ENCODE measurements at regions not wholly inside any gene's neighbourhood (a gene's known extent, or its start where the extent isn't known, plus 50 kb on each side); places are given as distances from the start of the nearest gene placed in this dataset.
"Not testable (repeated sequence)": the region's sequence is repeated elsewhere in the genome, so short reads cannot be mapped to it uniquely, and the experiment has no call there.

GRCh38 chr3:88979760-88980159 is 127.7 kb upstream of the EPHA3 start:
- no peak for DNase-seq

GRCh38 chr3:88983458-88983857 is 124.0 kb upstream of the EPHA3 start:
- DNase-seq, result no peak

GRCh38 chr3:88984256-88984655 is 123.2 kb upstream of the EPHA3 start:
- DNase-seq, result no peak

- DNase-seq, result no peak
Observed at GRCh38 chr3:88984832-88985231, 122.6 kb upstream of the EPHA3 start.

GRCh38 chr3:88985491-88985890 is 121.9 kb upstream of the EPHA3 start:
- no peak for DNase-seq

- no peak for DNase-seq
Observed at GRCh38 chr3:88986834-88987233, 120.6 kb upstream of the EPHA3 start.

GRCh38 chr3:88987776-88988175 is 119.6 kb upstream of the EPHA3 start:
- no peak for DNase-seq

- no peak for DNase-seq
Observed at GRCh38 chr3:88988906-88989305, 118.5 kb upstream of the EPHA3 start.

- no peak for DNase-seq
Observed at GRCh38 chr3:88991496-88991895, 115.9 kb upstream of the EPHA3 start.

- DNase-seq, result no peak
Observed at GRCh38 chr3:88996691-88997090, 110.7 kb upstream of the EPHA3 start.

- no peak for DNase-seq
Observed at GRCh38 chr3:88997260-88997659, 110.2 kb upstream of the EPHA3 start.

- no peak for DNase-seq
Observed at GRCh38 chr3:89000886-89001285, 106.5 kb upstream of the EPHA3 start.

- DNase-seq, result no peak
Observed at GRCh38 chr3:89002191-89002590, 105.2 kb upstream of the EPHA3 start.

GRCh38 chr3:89013536-89013935 is 93.9 kb upstream of the EPHA3 start:
- DNase-seq, result no peak

- DNase-seq, result no peak
Observed at GRCh38 chr3:89017531-89017930, 89.9 kb upstream of the EPHA3 start.

GRCh38 chr3:89025185-89025584 is 82.2 kb upstream of the EPHA3 start:
- no peak for DNase-seq

- no peak for DNase-seq
Observed at GRCh38 chr3:89032346-89033013, 74.9 kb upstream of the EPHA3 start.

GRCh38 chr3:89034723-89035122 is 72.7 kb upstream of the EPHA3 start:
- DNase-seq, result not testable (repeated sequence)

GRCh38 chr3:89038869-89039268 is 68.6 kb upstream of the EPHA3 start:
- DNase-seq, result no peak

GRCh38 chr3:89042236-89042835 is 65.1 kb upstream of the EPHA3 start:
- DNase-seq, result no peak

- DNase-seq, result no peak
Observed at GRCh38 chr3:89043406-89043932, 64.0 kb upstream of the EPHA3 start.

GRCh38 chr3:89046661-89047060 is 60.8 kb upstream of the EPHA3 start:
- DNase-seq, result no peak

GRCh38 chr3:89049119-89049518 is 58.3 kb upstream of the EPHA3 start:
- DNase-seq, result no peak

GRCh38 chr3:89052386-89052785 is 55.0 kb upstream of the EPHA3 start:
- no peak for DNase-seq

- DNase-seq, result no peak
Observed at GRCh38 chr3:89057398-89057797, 50.0 kb upstream of the EPHA3 start.
